HCT116 (cell line): ENCODE measurements at regions not wholly inside any gene's neighbourhood (a gene's known extent, or its start where the extent isn't known, plus 50 kb on each side); places are given as distances from the start of the nearest gene placed in this dataset.

Experiments used
- ATAC-seq: fragments of 200-7000 bp; cut with Tn5 transposase; 2 replicates; pipeline ENCODE4 v1.9.1; 2020; ENCODE audit warnings: mild to moderate bottlenecking, moderate library complexity
- BruUV-seq: library from RNA; stranded (reverse); fragments of 400-500 nt; replicated peaks from 2 replicates; lab custom pipeline; 2021; lab: Mats Ljungman, UMichigan
- CTCF ChIA-PET: fragments of 300-600 bp; sonication (Branson Sonifier 250); formaldehyde crosslinking; loops from one replicate; lab custom pipeline; 2021; ENCODE audit warnings: antibody characterized with exemption; lab: Charles Lee
- POLR2A ChIA-PET: fragments of 300-600, 350-600 bp; sonication (Branson Sonifier 250); formaldehyde crosslinking; loops from one replicate; lab custom pipeline; 2021; ENCODE audit warnings: antibody characterized with exemption; lab: Charles Lee
- RAD21 ChIA-PET, 2 experiments: fragments of 300-600 bp; sonication (Branson Sonifier 250); formaldehyde crosslinking; loops; one replicate each; lab custom pipeline; 2023; ENCODE audit warnings: low total read pairs in 2 of 2; ENCODE audit not compliant: uncharacterized antibody in 2 of 2, unreplicated experiment in 2 of 2, low non-redundant PET in 1 of 2; lab: Charles Lee
- DNase-seq: peaks from one replicate; pipeline ENCODE4 v3.0.0-alpha.2; 2010; ENCODE audit warnings: low read depth, low spot score
- H2AFZ ChIP-seq: fragments of 200-600 bp; shearing (Covaris generic), sonication (generic); 2 replicates; pipeline ENCODE4 v1.6.1; 2017; ENCODE audit warnings: low read depth, mixed run types, mixed read lengths, antibody characterized with exemption, low read length; ENCODE audit not compliant: poor library complexity, severe bottlenecking
- H3K27ac ChIP-seq: 2 replicates; pipeline ENCODE4 v1.5.1; 2012; ENCODE audit warnings: low read depth, low read length
- H3K27me3 ChIP-seq: fragments of 200-600 bp; sonication (generic); 2 replicates; pipeline ENCODE4 v1.6.1; 2016; ENCODE audit warnings: mixed run types, low read length, mixed read lengths; ENCODE audit not compliant: insufficient read depth
- H3K36me3 ChIP-seq, 2 experiments: fragments of 200-500 bp in 1 of 2; fragments of 200-600 bp in 1 of 2; sonication (Bioruptor generic) in 1 of 2; sonication (generic) in 1 of 2; 2 replicates each; pipeline versions ENCODE4 v1.5.1 to v1.6.1; 2014 to 2016; ENCODE audit warnings: low read length in 2 of 2, inconsistent platforms in 1 of 2, mixed read lengths in 1 of 2, mixed run types in 1 of 2; ENCODE audit not compliant: insufficient read depth in 2 of 2, control insufficient read depth in 1 of 2
- H3K4me1 ChIP-seq, 2 experiments: fragments of 200-600 bp in 1 of 2; sonication (generic) in 1 of 2; 2 replicates each; pipeline versions ENCODE4 v1.5.1 to v1.6.1; 2012 to 2017; ENCODE audit warnings: low read length in 2 of 2, inconsistent platforms in 1 of 2, mild to moderate bottlenecking in 1 of 2, mixed read lengths in 1 of 2, mixed run types in 1 of 2, moderate library complexity in 1 of 2; ENCODE audit not compliant: insufficient read depth in 2 of 2, control insufficient read depth in 1 of 2
- H3K4me2 ChIP-seq: fragments of 200-600 bp; sonication (generic); 2 replicates; pipeline ENCODE4 v1.6.1; 2017; ENCODE audit warnings: mixed run types, low read length, mixed read lengths
- H3K4me3 ChIP-seq, 2 experiments: fragments of 200-600 bp in 1 of 2; sonication (generic) in 1 of 2; replicated peaks in 1 of 2; 2 replicates each; pipeline ENCODE4 v1.5.1; 2011 to 2016; ENCODE audit warnings: low read length in 2 of 2, control low read depth in 1 of 2, low read depth in 1 of 2, mild to moderate bottlenecking in 1 of 2, mixed read lengths in 1 of 2, mixed run types in 1 of 2
- H3K79me2 ChIP-seq: fragments of 200-600 bp; sonication (generic); 2 replicates; pipeline ENCODE4 v1.6.1; 2017; ENCODE audit warnings: mild to moderate bottlenecking, mixed run types, low read length, moderate library complexity, mixed read lengths; ENCODE audit not compliant: insufficient read depth
- H3K9ac ChIP-seq: fragments of 200-600 bp; sonication (generic); 2 replicates; pipeline ENCODE4 v1.6.1; 2016; ENCODE audit warnings: low read length, mixed read lengths
- H3K9me2 ChIP-seq: fragments of 200-600 bp; sonication (generic), shearing (Covaris generic); 2 replicates; pipeline ENCODE4 v1.6.1; 2017; ENCODE audit warnings: mixed run types, mild to moderate bottlenecking, moderate library complexity; ENCODE audit not compliant: insufficient read depth
- H3K9me3 ChIP-seq, 2 experiments: fragments of 200-500 bp in 1 of 2; fragments of 200-600 bp in 1 of 2; sonication (Bioruptor generic) in 1 of 2; sonication (generic) in 1 of 2; 2 replicates each; pipeline ENCODE4 v1.6.1; 2014 to 2017; ENCODE audit warnings: low read length in 2 of 2, mixed read lengths in 2 of 2, inconsistent platforms in 1 of 2, low read depth in 1 of 2, mild to moderate bottlenecking in 1 of 2, mixed run types in 1 of 2, moderate library complexity in 1 of 2; ENCODE audit not compliant: control insufficient read depth in 1 of 2, insufficient read depth in 1 of 2
- H4K20me1 ChIP-seq: fragments of 200-600 bp; sonication (generic), shearing (Covaris generic); 2 replicates; pipeline ENCODE4 v1.6.1; 2017; ENCODE audit warnings: mixed run types, mild to moderate bottlenecking, moderate library complexity; ENCODE audit not compliant: insufficient read depth
- CEBPB ChIP-seq: IDR thresholded peaks from 2 replicates; pipeline ENCODE4 v1.6.1; 2012; ENCODE audit warnings: low read depth
- EGR1 ChIP-seq: IDR thresholded peaks from 2 replicates; pipeline ENCODE4 v1.6.1; 2012; ENCODE audit warnings: low read depth
- ELF1 ChIP-seq: IDR thresholded peaks from 2 replicates; pipeline ENCODE4 v1.6.1; 2012; ENCODE audit warnings: low read depth, borderline replicate concordance
- JUND ChIP-seq: IDR thresholded peaks from 2 replicates; pipeline ENCODE4 v1.6.1; 2012
- MAX ChIP-seq: IDR thresholded peaks from 2 replicates; pipeline ENCODE4 v1.6.1; 2012
- POLR2AphosphoS5 ChIP-seq: IDR thresholded peaks from 2 replicates; pipeline ENCODE4 v1.6.1; 2011; ENCODE audit warnings: mild to moderate bottlenecking, low read depth, low read length, moderate library complexity
- RAD21 ChIP-seq: IDR thresholded peaks from 2 replicates; pipeline ENCODE4 v1.6.1; 2012; ENCODE audit warnings: low read depth, mild to moderate bottlenecking
- SP1 ChIP-seq: IDR thresholded peaks from 2 replicates; pipeline ENCODE4 v1.6.1; 2012; ENCODE audit warnings: low read depth
- SRF ChIP-seq: IDR thresholded peaks from 2 replicates; pipeline ENCODE4 v1.6.1; 2012; ENCODE audit warnings: low read depth
- ZBTB33 ChIP-seq: IDR thresholded peaks from 2 replicates; pipeline ENCODE4 v1.6.1; 2011; ENCODE audit warnings: mild to moderate bottlenecking, low read length, moderate library complexity; ENCODE audit not compliant: insufficient replicate concordance; ENCODE audit errors: extremely low read depth
- ZNF274 ChIP-seq: fragments of 200-500 bp; sonication (Bioruptor generic); IDR thresholded peaks from 2 replicates; pipeline ENCODE4 v1.6.1; 2014; ENCODE audit warnings: mild to moderate bottlenecking, low read depth, low read length, inconsistent platforms
- intact Hi-C: fragments of 100-400 bp; cut with micrococcal nuclease; formaldehyde crosslinking; loops from 2 replicates; pipeline ENCODE4 v1.10.0; 2022

GRCh38 chr9:4404156-4404555, 86.1 kb upstream of the SLC1A1 start:
- ChIA-PET CTCF (no interaction called here), RAD21 (no interaction called here), POLR2A (no interaction called here)
- Histone ChIP-seq H3K27me3 (no peaks in the 10 kb centered on the region), H3K9ac (no peak overlapping the region), H4K20me1 (no peaks in the 10 kb centered on the region), H3K4me1 (no peaks in the 10 kb centered on the region), H3K27ac (no peak overlapping the region), H3K4me2 (no peak overlapping the region), H3K4me3 (no peak overlapping the region), H3K9me3 (no peaks in the 10 kb centered on the region), H2AFZ (no peak overlapping the region), H3K36me3 (no peaks in the 10 kb centered on the region), H3K9me2 (no peaks in the 10 kb centered on the region), H3K79me2 (no peaks in the 10 kb centered on the region)
- DNase-seq (no peak), ATAC-seq (no peak)
- BruUV-seq: no TSS peak
- intact Hi-C loops: no loop called here
- TF ChIP-seq EGR1: no peak
- no peak for TF ChIP-seq CEBPB
- no peak for TF ChIP-seq SRF
- no peak for TF ChIP-seq MAX
- TF ChIP-seq ZBTB33: no peak
- no peak for TF ChIP-seq JUND
- no peak for TF ChIP-seq POLR2AphosphoS5
- no peak for TF ChIP-seq ELF1
- no peak for TF ChIP-seq RAD21
- no peak for TF ChIP-seq ZNF274
- TF ChIP-seq SP1: no peak
